Cardiac muscle cell (in vitro differentiated cells and primary cell): ENCODE measurements at regions not wholly inside any gene's neighbourhood (a gene's known extent, or its start where the extent isn't known, plus 50 kb on each side); places are given as distances from the start of the nearest gene placed in this dataset.

Source experiments
- DNase-seq, 2 donors: peaks; one replicate each; pipeline versions ENCODE4 v3.0.0 to v3.0.0-alpha.2; 2010 to 2017; ENCODE audit warnings: low read depth in 1 of 2, low spot score in 1 of 2
- H3K27ac ChIP-seq: fragments of 200-600 bp; sonication (generic); 2 replicates; pipeline ENCODE4 v1.5.1; 2016
- H3K27me3 ChIP-seq: fragments of 200-600 bp; sonication (generic); 2 replicates; pipeline ENCODE4 v1.6.0; 2016; ENCODE audit warnings: control low read depth
- H3K36me3 ChIP-seq: fragments of 200-600 bp; sonication (generic); 2 replicates; pipeline ENCODE4 v1.5.1; 2016; ENCODE audit warnings: control low read depth
- H3K4me1 ChIP-seq: fragments of 200-600 bp; sonication (generic); 2 replicates; pipeline ENCODE4 v1.8.1; 2017; ENCODE audit warnings: low read depth, mild to moderate bottlenecking, mixed run types
- H3K4me3 ChIP-seq: fragments of 200-600 bp; sonication (generic); 2 replicates; pipeline ENCODE4 v1.5.1; 2016; ENCODE audit warnings: mild to moderate bottlenecking
- H3K9me3 ChIP-seq: fragments of 200-600 bp; sonication (generic); 2 replicates; pipeline ENCODE4 v1.5.1; 2017; ENCODE audit warnings: low read depth, mild to moderate bottlenecking, control low read depth
- TF ChIP-seq, protein P1 (sequence below): IDR thresholded peaks from 2 replicates; pipeline ENCODE4 v1.5.1; 2012; ENCODE audit warnings: low read depth, mild to moderate bottlenecking, low read length

DNA sequence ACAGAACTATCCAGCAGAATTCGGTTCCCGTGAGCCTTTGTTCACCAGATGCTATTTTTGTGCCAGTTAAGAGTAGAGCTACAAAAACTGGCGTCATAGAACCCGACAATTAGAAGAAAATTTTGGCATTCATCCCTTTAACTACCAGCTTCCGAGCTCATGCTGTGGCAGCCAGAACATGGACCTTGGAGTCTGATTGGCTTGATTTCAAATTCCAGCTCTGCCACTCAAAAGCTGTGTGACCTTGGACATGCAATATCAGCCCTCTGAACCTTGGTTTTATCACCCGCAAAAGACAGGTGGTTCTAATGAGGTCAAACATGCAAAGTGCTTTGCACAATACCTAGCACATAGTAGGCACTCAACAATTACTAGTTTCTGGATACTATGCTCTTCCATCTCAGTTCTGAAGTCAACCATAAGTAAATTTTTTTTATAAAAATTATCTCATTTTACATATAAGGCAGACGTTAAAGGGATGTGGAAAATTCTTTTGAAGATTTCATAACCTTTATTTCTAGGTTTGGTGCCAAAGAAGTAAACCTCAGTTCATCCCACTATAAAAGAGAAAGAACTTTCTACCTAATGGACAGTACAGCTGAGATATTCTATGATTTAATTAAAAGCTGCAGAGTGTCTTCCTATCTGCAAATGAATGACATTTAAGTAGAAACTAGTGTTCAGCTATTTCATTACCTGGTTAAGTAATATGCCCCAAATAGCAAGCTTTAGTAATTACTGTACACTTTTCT, 331.5 kb downstream of the HAPSTR1 start:
- TF ChIP-seq, protein P1, sequence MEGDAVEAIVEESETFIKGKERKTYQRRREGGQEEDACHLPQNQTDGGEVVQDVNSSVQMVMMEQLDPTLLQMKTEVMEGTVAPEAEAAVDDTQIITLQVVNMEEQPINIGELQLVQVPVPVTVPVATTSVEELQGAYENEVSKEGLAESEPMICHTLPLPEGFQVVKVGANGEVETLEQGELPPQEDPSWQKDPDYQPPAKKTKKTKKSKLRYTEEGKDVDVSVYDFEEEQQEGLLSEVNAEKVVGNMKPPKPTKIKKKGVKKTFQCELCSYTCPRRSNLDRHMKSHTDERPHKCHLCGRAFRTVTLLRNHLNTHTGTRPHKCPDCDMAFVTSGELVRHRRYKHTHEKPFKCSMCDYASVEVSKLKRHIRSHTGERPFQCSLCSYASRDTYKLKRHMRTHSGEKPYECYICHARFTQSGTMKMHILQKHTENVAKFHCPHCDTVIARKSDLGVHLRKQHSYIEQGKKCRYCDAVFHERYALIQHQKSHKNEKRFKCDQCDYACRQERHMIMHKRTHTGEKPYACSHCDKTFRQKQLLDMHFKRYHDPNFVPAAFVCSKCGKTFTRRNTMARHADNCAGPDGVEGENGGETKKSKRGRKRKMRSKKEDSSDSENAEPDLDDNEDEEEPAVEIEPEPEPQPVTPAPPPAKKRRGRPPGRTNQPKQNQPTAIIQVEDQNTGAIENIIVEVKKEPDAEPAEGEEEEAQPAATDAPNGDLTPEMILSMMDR, result no peak
- Histone ChIP-seq H3K4me1 (no peaks in the 10 kb centered on the region), H3K4me3 (no peak overlapping the region), H3K27me3 (no peaks in the 10 kb centered on the region), H3K9me3 (no peaks in the 10 kb centered on the region), H3K27ac (no peak overlapping the region), H3K36me3 (no peaks in the 10 kb centered on the region)
- no peak for DNase-seq

DNA sequence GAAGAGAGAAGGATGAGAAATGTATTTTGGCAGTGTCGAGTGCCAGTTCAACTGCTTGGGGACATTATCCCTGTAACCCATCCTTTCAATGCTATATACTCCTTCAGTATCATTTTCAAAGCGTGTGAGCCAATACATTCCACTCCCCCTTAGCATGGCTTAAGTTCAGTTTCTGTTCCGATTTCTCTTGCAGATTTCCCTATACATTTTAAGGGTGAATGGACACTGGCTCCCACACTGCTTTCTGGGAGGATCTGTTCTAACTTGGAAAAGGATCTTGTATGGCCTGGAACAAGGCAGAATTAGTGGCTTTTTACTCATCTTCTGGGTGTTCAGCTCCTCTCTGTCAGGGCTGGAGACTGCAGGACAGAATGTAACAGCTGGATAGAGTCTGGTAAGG, 333.8 kb downstream of the HAPSTR1 start:
- no peaks in the 10 kb centered on the region for H3K4me1 ChIP-seq
- no peak for DNase-seq
- H3K27ac ChIP-seq, result no peak overlapping the region
- H3K36me3 ChIP-seq, result no peaks in the 10 kb centered on the region
- H3K4me3 ChIP-seq, result no peak overlapping the region
- H3K9me3 ChIP-seq, result no peaks in the 10 kb centered on the region
- TF ChIP-seq, protein P1, result no peak
- H3K27me3 ChIP-seq, result no peaks in the 10 kb centered on the region

DNA sequence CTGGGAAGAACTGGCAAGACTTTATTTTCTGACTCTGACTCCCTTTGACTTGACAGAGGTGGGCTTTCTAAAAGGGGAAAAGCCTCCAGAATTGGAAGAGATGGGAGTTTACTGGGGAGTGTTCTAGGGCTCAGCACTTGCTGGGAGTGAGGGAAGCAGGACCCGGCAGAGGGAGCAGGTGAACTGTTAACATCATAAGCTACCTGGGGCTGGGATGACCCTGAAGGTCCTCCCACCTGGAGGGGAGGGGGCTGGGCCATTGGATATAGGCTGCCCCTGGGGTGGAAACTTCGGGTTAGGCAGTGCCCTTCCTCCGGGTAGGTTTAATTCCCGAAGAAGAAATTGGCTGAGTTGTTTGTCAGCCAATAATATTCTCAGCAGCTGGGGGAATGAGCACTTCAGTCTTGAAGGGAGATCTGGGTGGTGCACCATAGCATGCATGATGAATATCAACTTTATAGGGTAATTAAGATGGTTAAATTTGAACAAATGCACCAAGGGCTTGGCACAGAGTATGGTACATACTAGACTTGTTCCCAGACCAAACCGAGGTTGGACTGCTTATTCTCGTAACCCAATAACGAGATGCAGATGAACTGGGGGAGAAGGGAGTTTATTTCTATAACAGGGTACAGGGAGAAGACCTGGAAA, 337.0 kb downstream of the HAPSTR1 start:
- Histone ChIP-seq H3K4me1 (no peaks in the 10 kb centered on the region), H3K27me3 (no peaks in the 10 kb centered on the region), H3K27ac (no peak overlapping the region), H3K36me3 (no peaks in the 10 kb centered on the region), H3K9me3 (no peaks in the 10 kb centered on the region), H3K4me3 (no peak overlapping the region)
- TF ChIP-seq, protein P1, result no peak
- DNase-seq, result no peak

DNA sequence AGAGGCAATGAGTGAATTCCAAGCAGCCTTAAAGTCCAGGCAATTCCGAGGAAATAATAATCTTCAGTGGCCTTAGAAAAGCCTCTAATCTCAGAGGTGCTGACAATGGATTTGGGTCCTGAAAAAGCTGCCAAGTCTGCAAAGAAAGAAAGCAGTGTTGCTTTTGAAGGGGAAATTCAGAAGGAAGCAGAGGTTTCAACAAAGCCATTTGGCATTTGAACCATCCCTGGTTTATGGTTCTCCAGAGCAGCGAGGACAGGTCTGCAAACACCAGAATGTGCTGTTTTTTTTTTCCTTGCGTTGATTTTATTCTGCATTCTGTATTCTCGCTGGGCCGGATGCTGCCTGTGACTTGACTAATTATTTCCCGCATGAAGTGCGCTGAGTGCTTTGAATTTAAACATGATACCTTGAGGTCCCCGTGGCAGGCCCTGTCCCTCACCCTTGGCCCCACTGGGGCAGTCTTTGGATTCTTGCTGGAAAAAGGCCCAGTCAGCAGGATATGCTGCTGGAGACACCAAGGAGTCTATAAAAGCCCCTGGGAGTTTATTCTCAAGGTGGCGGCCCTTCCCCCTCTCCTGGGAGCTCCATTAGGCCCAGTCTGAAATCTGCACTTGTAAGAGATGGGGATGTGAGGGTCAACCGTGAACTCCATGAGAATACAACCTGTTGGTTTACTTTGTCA, 338.3 kb downstream of the HAPSTR1 start:
- Histone ChIP-seq H3K4me3 (no peak overlapping the region), H3K9me3 (no peaks in the 10 kb centered on the region), H3K36me3 (no peaks in the 10 kb centered on the region)

DNA sequence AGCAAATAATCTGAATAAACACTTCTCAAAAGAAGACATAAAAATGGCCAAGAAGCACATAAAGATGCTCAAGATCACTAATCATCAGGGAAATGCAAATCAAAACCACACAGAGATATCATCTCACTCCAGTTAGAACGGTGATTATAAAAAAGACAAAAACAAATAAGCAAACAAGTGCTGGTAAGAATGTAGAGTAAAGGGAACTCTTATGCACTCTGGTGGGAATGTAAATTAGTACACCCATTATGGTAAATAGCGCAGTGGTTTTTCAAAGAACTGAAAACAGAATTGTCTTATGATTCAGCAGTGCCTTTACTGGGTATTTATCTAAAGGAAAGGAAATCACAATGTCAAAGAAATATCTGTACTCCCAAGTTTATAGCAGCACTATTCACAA, 343.2 kb downstream of the HAPSTR1 start:
- Histone ChIP-seq H3K36me3 (no peaks in the 10 kb centered on the region), H3K27me3 (no peaks in the 10 kb centered on the region), H3K27ac (no peak overlapping the region), H3K9me3 (no peaks in the 10 kb centered on the region), H3K4me3 (no peak overlapping the region), H3K4me1 (no peaks in the 10 kb centered on the region)
- no peak for DNase-seq
- TF ChIP-seq, protein P1, result no peak

More for the DNA sequence above, 338.3 kb downstream of the HAPSTR1 start:
- Histone ChIP-seq H3K27me3 (no peaks in the 10 kb centered on the region), H3K27ac (no peak overlapping the region), H3K4me1 (no peaks in the 10 kb centered on the region)
- no peak for DNase-seq
- TF ChIP-seq, protein P1, result no peak
